NCI-H446 (cell line): ENCODE measurements at regions not wholly inside any gene's neighbourhood (a gene's known extent, or its start where the extent isn't known, plus 50 kb on each side); places are given as distances from the start of the nearest gene placed in this dataset.
"Not testable (repeated sequence)": the region's sequence is repeated elsewhere in the genome, so short reads cannot be mapped to it uniquely, and the experiment has no call there.

ENCODE experiments used
- DNase-seq, 2 experiments: peaks; one replicate each; lab custom pipeline; 2025; lab: John Stamatoyannopoulos, UW

DNA sequence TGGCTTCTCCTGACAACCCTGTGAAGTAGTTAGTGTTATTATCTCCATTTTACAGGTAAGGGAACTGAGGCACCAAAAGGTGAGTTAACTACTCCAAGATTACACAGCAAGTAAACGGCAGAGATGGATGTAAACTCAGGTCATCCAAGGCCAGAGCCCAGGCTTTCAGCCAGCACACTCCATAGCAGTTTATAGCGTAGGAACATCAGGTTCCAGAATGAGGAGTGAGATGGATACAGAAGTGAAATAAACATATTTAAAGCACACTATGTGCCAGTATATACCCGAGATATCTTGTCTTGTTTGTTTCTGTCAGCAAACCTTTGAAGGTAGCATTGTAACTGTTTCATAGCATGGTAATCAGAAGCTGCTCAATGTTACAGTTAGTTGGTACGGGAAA lies 279.0 kb downstream of the OXSM start:
- no peak for DNase-seq

DNA sequence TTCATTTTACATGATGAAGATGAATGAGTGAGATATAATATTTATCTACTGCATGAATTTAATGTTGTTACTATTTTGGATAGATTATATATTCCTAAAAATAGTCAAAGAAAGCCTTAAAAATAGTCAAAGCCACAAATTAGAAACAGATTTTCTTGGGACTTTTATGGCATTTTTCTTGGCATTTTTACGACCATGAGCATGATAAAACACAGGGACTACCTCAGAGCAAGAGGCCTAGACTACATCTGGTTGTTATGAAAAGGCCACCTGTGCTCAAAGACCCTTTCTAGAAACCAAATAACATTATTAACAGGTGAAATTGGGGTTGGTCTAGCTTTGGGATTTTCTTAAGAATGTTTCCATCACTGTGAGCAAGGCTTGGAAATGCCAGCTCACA lies 281.0 kb downstream of the OXSM start:
- no peak for DNase-seq

DNA sequence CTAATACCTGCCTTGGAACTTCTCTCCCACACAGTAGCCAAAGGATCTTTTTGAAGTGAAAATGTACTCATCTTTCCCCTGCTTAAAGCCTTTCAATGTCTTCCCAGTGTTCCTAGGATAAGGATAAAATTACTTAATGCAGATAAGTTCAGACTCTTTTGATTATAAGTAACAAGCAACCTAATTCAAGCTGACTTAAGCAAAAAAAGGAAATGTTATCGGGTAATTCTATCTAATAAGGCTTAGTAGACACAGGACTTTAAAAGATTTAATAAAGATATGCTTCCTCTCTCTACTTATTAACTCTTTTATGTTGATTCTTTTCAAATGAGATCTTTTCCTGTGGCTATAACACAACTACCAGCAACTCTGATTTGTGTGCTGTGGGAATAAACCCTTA lies 284.2 kb downstream of the OXSM start:
- no peak for DNase-seq

DNA sequence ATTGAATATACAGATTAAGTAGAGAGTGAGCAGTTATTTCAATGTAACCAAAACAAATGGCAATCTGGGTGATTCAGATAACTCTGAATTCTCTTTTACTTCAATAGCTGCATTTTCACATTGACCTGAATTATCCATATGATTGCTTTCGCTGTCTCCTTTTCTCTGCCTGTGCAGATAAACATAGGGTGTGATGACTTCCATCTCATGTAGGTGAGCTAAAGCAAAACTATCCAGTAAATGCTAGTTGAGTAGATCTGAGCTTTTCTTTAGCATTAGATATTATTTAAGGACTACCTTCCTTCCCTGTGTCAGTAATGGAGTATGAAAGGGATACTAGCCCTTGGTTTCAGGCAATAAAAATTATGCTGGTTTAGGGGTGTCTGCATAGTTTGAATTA lies 288.6 kb downstream of the OXSM start:
- DNase-seq: no peak

DNA sequence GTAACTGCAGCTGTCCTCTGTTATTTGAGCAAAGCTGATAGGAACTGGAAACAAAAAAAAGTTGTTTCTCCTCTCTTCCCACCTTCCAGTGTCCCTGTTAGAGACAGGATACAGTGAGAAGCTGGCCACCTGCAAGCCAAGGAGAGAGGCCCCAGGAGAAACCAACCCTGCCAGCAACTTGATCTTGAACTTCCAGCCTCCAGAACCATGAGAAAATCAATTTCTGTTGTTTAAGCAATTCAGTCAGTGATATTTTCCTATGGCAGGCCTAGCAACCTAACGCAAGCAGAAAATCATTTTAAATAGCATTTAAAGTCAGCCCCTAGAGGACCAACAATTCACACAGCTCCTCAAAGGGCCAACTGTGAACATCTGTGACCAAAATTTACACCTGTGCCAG lies 291.3 kb downstream of the OXSM start:
- no peak for DNase-seq

DNA sequence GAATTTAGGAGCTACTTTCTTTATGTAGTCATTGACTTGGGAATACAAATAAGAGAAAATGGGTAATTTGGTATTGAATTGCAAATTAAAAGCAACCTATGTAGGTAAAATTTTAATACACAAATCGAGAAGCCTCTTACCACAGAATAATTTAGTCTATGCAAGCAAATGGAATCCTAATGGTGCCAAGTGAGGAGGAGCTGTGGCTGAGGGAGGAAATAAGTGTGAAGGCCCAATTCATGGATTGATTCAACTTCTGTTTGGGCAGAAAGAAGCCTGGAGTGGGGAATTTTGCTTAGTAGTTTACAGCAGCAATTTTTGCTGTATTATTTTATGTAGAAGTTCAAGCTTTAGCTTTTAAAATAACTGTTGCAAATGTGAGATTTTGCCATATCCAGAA lies 291.9 kb downstream of the OXSM start:
- DNase-seq: no peak

DNA sequence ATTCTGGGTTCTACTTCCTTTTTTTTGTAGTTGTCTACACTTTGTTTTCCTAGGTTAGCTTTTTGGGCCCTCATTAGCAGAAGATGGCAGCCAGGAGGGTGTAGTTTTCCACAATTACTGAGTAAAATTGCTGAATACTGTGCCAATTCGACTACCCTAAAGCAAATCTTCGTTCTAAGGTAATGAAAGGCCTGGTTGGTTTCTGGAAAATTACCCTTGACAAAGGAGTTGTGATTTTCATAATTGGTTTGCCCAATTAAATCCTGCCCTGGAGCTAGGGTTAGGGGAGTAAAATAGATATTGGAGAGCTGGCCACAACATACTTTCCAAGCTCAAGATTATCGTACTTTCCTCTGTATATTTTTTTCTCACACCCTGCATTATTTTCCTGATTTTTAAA lies 293.0 kb downstream of the OXSM start:
- DNase-seq: no peak

DNA sequence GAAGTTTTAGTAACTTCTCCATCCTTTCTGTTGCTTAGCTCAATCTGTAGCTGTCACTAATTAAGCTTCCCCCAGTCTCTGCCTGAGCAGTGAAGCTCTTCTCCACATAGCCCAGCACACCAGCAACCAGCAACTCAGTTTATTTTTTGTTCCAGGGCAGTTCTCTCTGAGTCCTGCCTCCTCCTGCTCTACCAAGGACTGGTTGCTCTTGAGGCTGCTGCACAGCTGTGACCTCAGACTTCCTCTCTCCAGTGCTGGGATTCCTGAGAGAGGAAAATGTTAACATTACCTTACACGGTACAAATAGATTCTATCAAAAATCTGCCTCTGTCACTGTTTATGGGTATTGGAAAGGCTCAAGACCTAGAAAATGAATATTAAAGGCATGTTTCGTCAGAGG lies 294.7 kb downstream of the OXSM start:
- no peak for DNase-seq

DNA sequence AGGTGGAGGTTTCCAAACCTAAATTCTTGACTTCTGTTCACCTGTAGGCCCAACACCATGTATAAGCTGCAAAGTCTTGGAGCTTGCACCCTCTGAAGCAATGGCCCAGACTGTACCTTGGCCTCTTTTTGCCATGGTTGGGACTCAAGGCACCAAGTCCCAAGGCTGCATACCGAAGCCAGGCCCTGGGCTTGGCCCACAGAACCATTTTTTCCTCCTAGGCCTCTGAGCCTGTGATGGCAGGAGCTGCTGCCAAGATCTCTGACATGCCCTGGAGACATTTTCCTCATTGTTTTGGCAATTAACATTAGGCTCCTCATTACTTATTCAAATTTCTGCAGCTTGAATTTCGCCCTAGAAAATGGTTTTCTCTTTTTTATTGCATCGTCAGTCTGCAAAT lies 297.9 kb downstream of the OXSM start:
- DNase-seq: no peak

DNA sequence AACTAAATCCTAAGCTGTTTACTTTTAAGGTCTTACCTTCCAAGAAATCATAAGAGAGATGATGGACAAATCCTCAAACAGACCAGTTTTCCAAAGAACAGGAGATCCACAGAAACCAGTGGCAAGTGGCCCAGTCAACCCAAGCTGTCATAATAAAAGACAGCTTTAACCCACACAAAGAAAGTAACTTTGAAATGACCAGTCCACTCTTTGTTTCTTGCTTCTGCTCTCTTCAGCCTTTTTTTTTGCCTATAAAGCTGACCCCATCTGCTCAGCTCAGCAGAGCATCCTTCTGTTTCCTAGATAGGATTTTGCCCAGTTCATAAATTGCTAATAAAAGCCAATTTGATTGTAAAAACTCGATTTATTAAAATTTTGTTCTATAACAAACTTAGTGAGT lies 299.4 kb downstream of the OXSM start:
- no peak for DNase-seq

DNA sequence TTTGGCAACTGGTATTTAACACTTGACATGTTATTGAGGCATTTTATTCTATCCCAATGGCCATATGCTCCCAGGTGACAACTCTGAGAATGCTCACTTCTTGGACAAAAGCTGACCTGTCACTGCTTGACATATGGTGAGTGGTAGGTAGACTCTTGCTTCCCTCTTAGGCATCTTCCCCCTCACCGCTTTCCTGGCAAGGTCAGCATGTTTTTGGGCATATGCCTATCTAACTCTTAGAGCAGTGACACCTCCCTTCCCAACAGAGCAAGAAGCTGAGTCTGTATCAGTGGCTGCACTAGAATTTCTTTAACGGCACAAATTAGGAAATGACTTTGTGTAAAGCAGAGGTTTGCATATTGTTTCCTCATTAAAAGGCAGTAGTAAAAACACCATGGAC lies 300.7 kb downstream of the OXSM start:
- DNase-seq: no peak

DNA sequence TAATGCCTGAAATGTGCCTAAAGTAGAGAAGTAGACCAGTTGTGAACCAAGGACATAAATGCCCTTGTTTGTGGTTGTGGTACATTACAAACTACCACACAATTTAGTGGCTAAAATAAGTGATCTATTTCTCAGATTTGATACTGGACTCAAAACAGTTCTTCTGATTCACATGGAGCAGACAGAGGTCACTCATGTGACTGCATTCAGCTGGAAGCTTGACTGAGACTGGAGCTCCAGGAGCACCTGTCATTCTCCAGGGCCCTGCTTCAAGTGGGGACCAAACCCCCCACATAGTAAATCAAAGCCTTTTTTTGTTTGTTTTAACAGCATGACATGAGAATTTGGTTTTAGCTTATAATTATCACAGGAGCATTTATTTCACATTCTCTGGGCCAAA lies 301.2 kb downstream of the OXSM start:
- DNase-seq: no peak

DNA sequence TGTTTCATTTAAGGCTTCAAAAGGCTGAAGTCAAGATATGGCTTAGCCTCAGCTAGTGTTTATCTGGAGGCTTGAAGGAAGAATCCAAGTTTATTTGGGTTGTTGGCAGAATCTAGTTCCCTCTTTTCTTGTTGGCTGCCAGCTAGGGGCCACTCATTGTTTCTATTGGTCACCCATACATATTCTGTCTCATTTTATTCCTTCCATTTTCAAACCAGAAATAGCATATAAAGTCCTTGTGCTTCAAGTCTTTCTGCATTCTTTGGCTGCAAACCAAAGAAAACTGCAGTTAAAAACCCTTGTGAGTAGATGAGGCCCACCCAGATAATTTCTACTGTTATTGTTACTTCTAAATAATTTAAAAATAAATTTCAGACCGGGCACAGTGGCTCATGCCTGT lies 301.7 kb downstream of the OXSM start:
- DNase-seq: no peak

DNA sequence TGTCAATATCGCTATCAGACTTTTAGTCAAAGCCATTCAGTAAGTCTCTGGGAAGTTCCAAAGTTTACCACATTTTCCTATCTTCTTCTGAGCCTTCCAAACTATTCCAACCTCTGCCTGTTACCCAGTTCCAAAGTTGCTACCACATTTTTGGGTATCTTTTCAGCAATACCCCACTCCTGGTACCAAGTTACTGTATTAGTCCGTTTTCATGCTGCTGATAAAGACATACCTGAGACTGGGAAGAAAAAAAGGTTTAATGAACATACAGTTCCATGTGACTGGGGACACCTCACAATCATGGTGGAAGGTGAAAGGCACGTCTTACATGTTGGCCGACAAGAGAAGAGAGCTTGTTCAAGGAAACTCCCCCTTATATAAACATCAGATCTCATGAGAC lies 307.2 kb downstream of the OXSM start:
- DNase-seq: not testable (repeated sequence)

DNA sequence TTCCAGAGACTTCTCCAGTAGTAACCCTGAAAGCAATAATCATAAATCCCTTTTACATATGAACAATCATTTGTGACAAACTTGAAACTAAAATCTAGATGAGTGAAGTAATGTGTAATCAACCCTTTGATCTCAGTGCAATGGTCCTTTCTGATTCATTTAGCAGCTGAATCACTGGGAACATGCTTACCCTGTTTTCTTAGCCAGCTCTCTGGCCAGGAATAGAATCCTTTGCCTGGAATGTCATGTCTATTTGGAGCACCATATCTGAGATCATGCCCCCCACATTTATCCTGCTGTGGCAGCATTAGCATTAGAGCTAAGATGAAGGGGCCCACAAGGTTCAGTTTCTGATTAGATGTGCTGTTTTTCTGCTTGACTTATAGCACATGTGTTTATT lies 309.8 kb downstream of the OXSM start:
- no peak for DNase-seq

DNA sequence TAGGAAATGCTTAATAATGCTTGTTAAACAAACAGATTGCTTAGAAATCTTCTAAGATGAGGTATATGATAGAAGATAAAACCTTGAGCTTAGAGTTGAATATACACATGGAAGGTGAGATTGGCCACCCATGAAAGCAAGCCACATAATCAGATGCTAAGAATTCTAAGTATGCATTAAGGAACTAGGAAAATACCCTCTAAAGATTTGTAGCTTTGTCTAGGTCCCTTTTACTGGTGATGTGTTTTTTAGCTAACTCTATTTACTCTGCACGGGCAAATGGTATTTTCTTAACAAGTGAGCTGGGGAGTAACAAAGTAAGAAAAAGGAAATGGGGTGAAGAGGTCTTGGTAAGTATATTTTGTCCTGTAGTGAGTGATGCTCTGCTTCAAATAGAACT lies 310.3 kb downstream of the OXSM start:
- no peak for DNase-seq

DNA sequence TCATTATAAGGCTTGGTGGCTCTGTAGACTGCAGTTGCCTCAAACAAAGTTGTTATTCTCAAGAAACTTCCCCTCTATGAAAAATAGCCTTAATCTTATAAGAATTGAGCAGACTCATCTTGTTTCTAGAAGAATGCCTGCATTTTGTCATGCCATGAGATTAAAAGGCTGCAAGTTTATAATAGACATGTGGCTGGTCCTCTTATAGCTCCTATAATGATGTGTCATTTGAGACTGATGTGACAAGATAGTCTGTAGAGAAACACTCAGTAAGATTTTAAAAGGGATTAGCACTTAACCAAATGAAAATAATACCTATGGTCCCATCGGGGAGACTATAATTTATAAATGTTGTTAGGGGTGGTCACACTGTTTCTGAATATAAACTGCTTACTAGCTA lies 312.5 kb downstream of the OXSM start:
- no peak for DNase-seq

DNA sequence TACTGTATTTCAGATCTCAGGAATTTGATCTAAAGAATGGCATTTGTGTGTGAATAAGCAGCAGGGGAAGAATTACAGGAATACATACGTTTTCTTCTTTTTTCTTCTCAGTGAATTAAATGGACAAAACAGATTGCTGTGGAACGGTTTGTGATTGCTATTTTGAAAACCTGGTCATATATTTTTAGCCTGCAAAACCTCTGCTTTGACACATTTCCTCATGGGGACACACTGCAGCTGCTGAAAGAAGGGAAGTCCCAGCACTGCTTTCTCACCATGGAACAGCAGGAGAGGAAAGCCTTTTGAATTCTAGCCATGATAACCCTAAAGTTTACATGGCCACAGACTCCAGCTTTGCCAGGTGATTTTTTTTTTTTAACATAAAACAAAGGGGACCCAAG lies 315.0 kb downstream of the OXSM start:
- no peak for DNase-seq

DNA sequence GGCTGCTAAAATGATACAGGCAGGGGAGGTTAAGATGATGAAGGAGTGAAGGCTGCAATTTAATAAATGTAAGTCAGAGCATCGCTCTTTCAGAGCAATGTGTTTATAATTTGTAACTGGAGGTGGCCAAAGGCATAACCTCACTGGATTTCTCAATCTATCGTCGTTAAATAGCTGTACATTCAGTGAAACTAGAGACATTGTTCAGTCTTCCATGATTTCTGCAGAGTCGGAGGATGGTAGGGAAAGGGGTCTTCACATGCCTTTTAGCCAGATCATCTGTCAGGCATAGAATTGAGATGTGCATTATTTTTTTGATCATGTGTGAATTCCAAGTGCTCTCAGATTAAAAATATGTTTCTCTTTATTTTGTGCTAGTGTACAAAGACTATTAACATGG lies 315.4 kb downstream of the OXSM start:
- no peak for DNase-seq

DNA sequence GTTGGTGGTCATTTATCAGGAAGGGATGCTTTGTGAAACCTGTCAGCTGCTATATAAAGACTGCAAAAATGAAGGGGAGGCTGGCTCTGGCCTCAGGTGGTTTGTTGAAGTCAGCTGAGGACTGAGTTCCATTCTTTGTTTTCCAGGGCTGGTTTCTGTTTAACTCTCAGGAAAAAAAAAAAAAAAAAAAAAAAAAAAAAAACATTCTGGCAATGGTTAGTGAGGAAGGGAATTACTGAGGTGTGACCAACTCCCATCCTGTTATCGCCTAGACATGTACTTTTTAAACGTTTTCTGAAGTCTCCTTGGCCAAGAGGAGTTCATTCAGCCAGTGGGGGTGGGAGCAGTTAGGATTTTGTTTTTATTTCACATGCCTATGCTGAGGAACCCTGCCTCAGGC lies 316.3 kb downstream of the OXSM start:
- no peak for DNase-seq

DNA sequence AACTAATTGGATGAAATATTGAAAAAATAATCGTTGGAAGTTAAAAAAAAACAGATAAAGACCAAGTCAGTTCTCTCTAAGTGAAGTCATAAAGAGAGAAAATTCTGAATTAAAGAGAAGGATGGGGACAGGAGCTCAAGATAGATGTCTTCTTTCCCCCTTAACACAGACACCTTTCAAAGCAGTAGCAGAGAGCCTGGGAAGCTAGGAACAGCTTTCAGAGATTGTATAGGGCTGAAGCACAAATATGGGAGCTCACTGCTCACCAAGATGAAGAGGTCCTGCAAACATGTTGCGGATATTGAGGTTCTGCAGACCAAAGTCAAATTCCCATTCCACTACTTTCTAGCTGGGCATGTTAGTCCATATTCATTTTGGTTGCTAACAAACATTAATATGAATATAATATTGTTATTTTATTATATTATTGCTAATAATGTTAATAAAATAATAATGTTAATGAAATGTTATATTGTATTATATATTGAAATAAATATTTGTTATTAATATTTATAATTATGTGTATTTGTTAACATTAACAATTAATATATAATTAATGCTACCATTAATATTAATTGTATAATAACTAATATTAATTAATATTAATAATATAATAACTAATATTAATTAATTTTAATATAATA lies 319.1 kb downstream of the OXSM start:
- no peak for DNase-seq

DNA sequence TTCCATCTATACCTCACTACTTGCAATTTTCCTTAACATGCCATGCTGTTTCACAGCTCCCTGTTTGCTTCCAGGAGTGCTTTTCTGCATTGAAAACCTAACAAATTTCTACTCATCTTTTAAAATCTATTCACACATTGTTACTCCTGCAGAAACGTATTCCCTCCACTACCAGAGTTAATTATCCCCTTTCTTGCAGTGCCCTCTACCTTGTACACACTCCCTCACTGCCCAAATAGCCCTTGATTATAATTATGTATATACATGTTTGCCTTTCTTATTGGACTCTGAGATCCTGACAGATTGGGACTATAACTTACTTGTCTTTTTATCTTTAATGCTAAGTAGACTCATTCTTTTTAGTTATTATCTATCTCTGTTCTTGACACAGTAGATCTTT lies 325.0 kb downstream of the OXSM start:
- DNase-seq: no peak

DNA sequence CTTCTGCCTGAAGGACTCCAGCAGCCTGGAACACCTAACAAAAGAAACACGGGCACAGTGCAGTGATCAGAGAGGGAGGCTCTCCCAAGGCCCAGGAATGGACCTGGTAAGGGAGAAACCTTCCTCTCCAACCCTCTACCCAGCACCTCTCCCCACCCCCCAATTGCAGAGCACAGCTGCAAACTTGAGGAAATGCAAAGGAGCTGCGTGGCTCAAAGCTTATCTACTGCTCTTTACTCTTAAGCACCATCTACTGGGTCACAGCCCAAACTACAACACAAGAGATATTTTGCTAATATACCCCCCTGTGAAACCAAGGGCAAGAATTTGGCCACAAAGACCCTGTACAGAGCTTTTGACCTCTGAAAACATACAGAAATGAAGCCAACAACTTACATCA lies 328.3 kb downstream of the OXSM start:
- DNase-seq: no peak

DNA sequence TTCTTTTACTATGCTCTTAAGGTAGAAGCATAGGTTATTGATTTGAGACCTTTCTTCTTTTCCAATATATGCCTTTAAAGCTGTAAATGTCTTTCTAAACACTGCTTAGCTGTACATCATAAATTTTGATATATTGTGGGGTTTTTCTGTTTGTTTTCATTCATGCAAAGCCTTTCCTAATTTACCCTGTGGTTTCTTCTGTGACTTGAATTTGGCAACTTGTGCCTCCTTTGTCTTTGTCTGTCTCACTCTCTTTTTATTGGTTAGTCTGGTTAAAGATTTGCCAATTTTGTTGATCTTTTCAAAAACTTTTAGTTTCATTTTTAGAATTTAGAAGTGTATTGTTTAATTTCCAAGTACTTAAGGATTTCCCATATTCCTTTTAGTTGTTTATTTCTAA lies 343.1 kb downstream of the OXSM start:
- DNase-seq: no peak

DNA sequence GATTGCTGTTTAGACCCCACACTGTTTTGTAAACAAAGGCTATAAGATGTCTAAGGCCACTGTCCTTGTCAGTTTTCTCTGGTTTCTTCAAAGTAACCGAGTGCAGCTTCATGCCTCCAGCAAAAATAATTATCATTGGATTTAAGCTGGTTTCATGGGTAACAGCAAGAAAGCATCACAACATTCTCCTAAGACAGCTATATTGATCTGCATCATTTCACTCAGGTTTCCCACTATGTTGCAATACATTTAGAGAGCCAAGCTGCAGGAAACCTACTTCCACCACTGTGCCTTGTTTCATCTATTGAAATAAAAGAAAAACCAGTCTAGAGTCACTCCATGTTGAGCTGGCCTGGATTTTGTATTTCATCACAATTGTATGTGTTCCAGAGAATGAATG lies 351.4 kb downstream of the OXSM start:
- DNase-seq: no peak
